Neural progenitor cell (in vitro differentiated cells): ENCODE measurements at regions not wholly inside any gene's neighbourhood (a gene's known extent, or its start where the extent isn't known, plus 50 kb on each side); places are given as distances from the start of the nearest gene placed in this dataset.
A peak's percentile ranks its signal among the peaks of the same experiment; 100 is the strongest.

Source experiments
- DNase-seq: peaks from one replicate; pipeline ENCODE4 v3.0.0-alpha.2; 2016; ENCODE audit warnings: low spot score
- H2AFZ ChIP-seq: fragments of 200-600 bp; sonication (generic); replicated peaks from 2 replicates; pipeline ENCODE4 v1.6.1; 2016; ENCODE audit warnings: antibody characterized with exemption
- H3F3A ChIP-seq: fragments of 200-600 bp; sonication (generic); 2 replicates; pipeline ENCODE4 v1.6.1; 2016; ENCODE audit warnings: antibody characterized with exemption, low read depth
- H3K27ac ChIP-seq: fragments of 200-600 bp; sonication (generic); 2 replicates; pipeline ENCODE4 v1.5.1; 2016; ENCODE audit warnings: mild to moderate bottlenecking
- H3K27me3 ChIP-seq: fragments of 200-600 bp; sonication (generic); 2 replicates; pipeline ENCODE4 v1.6.1; 2016; ENCODE audit warnings: mild to moderate bottlenecking, moderate library complexity
- H3K36me3 ChIP-seq: fragments of 200-600 bp; sonication (generic); 2 replicates; pipeline ENCODE4 v1.5.1; 2016
- H3K4me1 ChIP-seq: fragments of 200-600 bp; sonication (generic); 2 replicates; pipeline ENCODE4 v1.6.1; 2016; ENCODE audit warnings: mixed run types
- H3K4me2 ChIP-seq: fragments of 200-600 bp; sonication (generic); 2 replicates; pipeline ENCODE4 v1.6.1; 2016
- H3K4me3 ChIP-seq: fragments of 200-600 bp; sonication (generic); 2 replicates; pipeline ENCODE4 v1.5.1; 2016
- H3K79me2 ChIP-seq: fragments of 200-600 bp; sonication (generic); 2 replicates; pipeline ENCODE4 v1.6.1; 2016; ENCODE audit warnings: low read depth
- H3K9ac ChIP-seq: fragments of 200-600 bp; sonication (generic); 2 replicates; pipeline ENCODE4 v1.6.1; 2016
- H3K9me3 ChIP-seq: fragments of 200-600 bp; sonication (generic); 2 replicates; pipeline ENCODE4 v1.5.1; 2016; ENCODE audit warnings: low read depth
- H4K20me1 ChIP-seq: fragments of 200-600 bp; sonication (generic); 2 replicates; pipeline ENCODE4 v1.6.1; 2016; ENCODE audit warnings: low read depth
- H3K27ac Mint-ChIP-seq: 3 replicates; pipeline ENCODE4 v1.8.0; 2021; ENCODE audit warnings: mixed read lengths
- H3K27me3 Mint-ChIP-seq: 2 replicates; pipeline ENCODE4 v1.8.0; 2022; ENCODE audit warnings: low read depth, mild to moderate bottlenecking, inconsistent platforms, moderate library complexity, mixed read lengths; ENCODE audit not compliant: insufficient read depth
- H3K36me3 Mint-ChIP-seq: 3 replicates; pipeline ENCODE4 v1.8.0; 2021; ENCODE audit warnings: mixed read lengths
- H3K4me1 Mint-ChIP-seq: 3 replicates; pipeline ENCODE4 v1.8.0; 2021; ENCODE audit warnings: mixed read lengths
- H3K4me3 Mint-ChIP-seq: 3 replicates; pipeline ENCODE4 v1.8.0; 2021; ENCODE audit warnings: mild to moderate bottlenecking, moderate library complexity, mixed read lengths
- H3K9me3 Mint-ChIP-seq: 3 replicates; pipeline ENCODE4 v1.8.0; 2020; ENCODE audit warnings: mixed read lengths
- EZH2 ChIP-seq: fragments of 200-600 bp; sonication (generic); IDR thresholded peaks from 2 replicates; pipeline ENCODE4 v1.6.1; 2017; ENCODE audit warnings: antibody characterized with exemption, mild to moderate bottlenecking, moderate library complexity
- EZH2phosphoT487 ChIP-seq: fragments of 200-600 bp; sonication (generic); IDR thresholded peaks from 2 replicates; pipeline ENCODE4 v1.6.1; 2017; ENCODE audit warnings: antibody characterized with exemption
- TF ChIP-seq, protein P1 (sequence below): fragments of 200-600 bp; sonication (generic); IDR thresholded peaks from 2 replicates; pipeline ENCODE4 v1.5.1; 2017; ENCODE audit warnings: antibody characterized with exemption, mild to moderate bottlenecking

DNA sequence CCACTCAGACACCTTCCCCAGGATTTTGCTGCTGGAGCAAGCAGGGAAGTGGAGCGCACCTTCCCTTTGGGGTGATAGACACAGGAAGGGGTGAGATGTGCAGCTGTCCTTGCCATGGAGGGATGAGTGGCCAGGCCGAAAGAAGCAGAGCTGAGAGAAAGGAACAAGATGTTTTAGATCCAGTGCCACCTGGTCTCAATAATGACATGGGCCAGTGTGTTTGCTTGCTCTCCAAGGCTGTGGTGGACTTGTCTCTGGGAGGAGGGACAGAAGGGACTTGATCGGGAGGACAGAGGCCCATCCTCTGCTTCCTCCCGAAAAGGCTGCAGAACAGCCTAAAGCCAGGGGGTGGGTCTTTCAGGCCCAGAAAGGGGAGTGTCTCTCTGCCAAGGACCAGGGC lies 61.7 kb upstream of the CCDC167 start:
- Histone ChIP-seq H3K27ac (no peak overlapping the region), H3K9me3 (no peaks in the 10 kb centered on the region), H3K4me2 (no peak overlapping the region), H3K36me3 (no peaks in the 10 kb centered on the region), H3F3A (peaks cover 74% of the 10 kb centered on the region), H2AFZ (no peak overlapping the region), H3K9ac (no peak overlapping the region), H3K4me1 (peaks cover 67% of the 10 kb centered on the region), H4K20me1 (no peaks in the 10 kb centered on the region), H3K27me3 (no peaks in the 10 kb centered on the region), H3K79me2 (no peaks in the 10 kb centered on the region), H3K4me3 (no peak overlapping the region)
- Mint-ChIP-seq H3K4me3 (no peak overlapping the region), H3K27ac (peak overlapping the region; percentile 80), H3K4me1 (peaks cover 84% of the 10 kb centered on the region), H3K36me3 (no peaks in the 10 kb centered on the region), H3K9me3 (peaks cover 4% of the 10 kb centered on the region), H3K27me3 (peaks cover 16% of the 10 kb centered on the region)
- no peak for DNase-seq
- TF ChIP-seq, protein P1, sequence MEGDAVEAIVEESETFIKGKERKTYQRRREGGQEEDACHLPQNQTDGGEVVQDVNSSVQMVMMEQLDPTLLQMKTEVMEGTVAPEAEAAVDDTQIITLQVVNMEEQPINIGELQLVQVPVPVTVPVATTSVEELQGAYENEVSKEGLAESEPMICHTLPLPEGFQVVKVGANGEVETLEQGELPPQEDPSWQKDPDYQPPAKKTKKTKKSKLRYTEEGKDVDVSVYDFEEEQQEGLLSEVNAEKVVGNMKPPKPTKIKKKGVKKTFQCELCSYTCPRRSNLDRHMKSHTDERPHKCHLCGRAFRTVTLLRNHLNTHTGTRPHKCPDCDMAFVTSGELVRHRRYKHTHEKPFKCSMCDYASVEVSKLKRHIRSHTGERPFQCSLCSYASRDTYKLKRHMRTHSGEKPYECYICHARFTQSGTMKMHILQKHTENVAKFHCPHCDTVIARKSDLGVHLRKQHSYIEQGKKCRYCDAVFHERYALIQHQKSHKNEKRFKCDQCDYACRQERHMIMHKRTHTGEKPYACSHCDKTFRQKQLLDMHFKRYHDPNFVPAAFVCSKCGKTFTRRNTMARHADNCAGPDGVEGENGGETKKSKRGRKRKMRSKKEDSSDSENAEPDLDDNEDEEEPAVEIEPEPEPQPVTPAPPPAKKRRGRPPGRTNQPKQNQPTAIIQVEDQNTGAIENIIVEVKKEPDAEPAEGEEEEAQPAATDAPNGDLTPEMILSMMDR, result no peak
- TF ChIP-seq EZH2phosphoT487, result no peak
- TF ChIP-seq EZH2, result no peak

DNA sequence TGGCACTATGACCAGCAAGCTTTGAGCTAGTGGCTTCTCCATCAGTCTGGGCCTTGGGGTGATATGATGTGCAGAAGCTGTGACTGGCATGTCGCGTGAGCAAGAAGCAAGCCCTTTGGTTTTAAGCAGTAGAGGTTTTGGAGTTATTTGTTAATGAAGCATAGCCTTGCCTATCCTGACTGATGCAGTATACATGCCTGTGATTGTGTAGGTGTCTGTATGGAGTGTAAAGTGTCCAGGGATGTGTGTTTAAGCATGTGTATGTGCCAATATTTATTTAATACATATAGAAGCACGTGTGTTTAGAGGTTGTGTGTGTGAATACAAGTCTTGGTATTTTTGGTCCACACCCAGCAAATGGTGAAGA lies 61.0 kb upstream of the CCDC167 start:
- Mint-ChIP-seq H3K4me1 (peaks cover 86% of the 10 kb centered on the region), H3K27ac (peak overlapping the region; percentile 80), H3K36me3 (no peaks in the 10 kb centered on the region), H3K9me3 (peaks cover 4% of the 10 kb centered on the region), H3K4me3 (peak overlapping the region; percentile 60), H3K27me3 (peaks cover 19% of the 10 kb centered on the region)
- Histone ChIP-seq H3K27me3 (no peaks in the 10 kb centered on the region), H3K9me3 (no peaks in the 10 kb centered on the region), H4K20me1 (no peaks in the 10 kb centered on the region), H3K27ac (no peak overlapping the region), H3K4me1 (peaks cover 66% of the 10 kb centered on the region), H3K79me2 (no peaks in the 10 kb centered on the region), H2AFZ (no peak overlapping the region), H3K4me2 (no peak overlapping the region), H3K9ac (no peak overlapping the region), H3F3A (peaks cover 67% of the 10 kb centered on the region), H3K36me3 (no peaks in the 10 kb centered on the region), H3K4me3 (no peak overlapping the region)
- TF ChIP-seq, protein P1, result no peak
- TF ChIP-seq EZH2phosphoT487 (no peak), EZH2 (no peak)
- no peak for DNase-seq

DNA sequence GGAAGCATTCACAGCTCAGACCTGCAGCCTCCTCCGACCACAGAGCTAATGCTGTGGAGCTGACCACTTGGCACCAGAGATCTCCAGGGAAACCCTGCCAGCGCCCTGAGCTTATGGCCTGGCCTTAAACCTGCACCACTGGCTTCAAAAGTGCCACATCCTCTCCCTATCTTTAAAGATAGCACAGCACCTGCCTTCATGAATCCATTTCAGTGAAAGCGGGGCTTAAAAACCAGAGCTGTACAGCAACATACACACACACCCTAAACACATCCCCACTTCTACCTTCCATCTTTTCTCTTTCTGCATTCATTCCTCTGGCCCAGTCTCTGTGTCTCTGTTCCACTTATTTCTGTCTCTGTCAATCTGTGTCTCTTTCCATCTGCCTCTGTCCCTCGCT lies 59.8 kb upstream of the CCDC167 start:
- no peak for TF ChIP-seq EZH2phosphoT487
- no peak for TF ChIP-seq EZH2
- TF ChIP-seq, protein P1, result no peak
- Histone ChIP-seq H3F3A (peaks cover 55% of the 10 kb centered on the region), H3K9me3 (no peaks in the 10 kb centered on the region), H4K20me1 (no peaks in the 10 kb centered on the region), H2AFZ (no peak overlapping the region), H3K4me2 (peak overlapping the region; percentile 69), H3K27ac (peak overlapping the region; percentile 92), H3K79me2 (no peaks in the 10 kb centered on the region), H3K4me1 (peaks cover 68% of the 10 kb centered on the region), H3K27me3 (no peaks in the 10 kb centered on the region), H3K4me3 (peak overlapping the region; percentile 24), H3K9ac (no peak overlapping the region), H3K36me3 (no peaks in the 10 kb centered on the region)
- H3K4me3 Mint-ChIP-seq, result peak overlapping the region; percentile 19
- peaks cover 86% of the 10 kb centered on the region for H3K4me1 Mint-ChIP-seq
- DNase-seq, result no peak
- H3K9me3 Mint-ChIP-seq, result peaks cover 4% of the 10 kb centered on the region
- H3K27ac Mint-ChIP-seq, result peak overlapping the region; percentile 85
- peaks cover 20% of the 10 kb centered on the region for H3K27me3 Mint-ChIP-seq
- H3K36me3 Mint-ChIP-seq, result no peaks in the 10 kb centered on the region
